GF-D8 (cell line): ENCODE measurements at regions not wholly inside any gene's neighbourhood (a gene's known extent, or its start where the extent isn't known, plus 50 kb on each side); places are given as distances from the start of the nearest gene placed in this dataset.

Experiments used
- DNase-seq: peaks from one replicate; lab custom pipeline; 2025; lab: John Stamatoyannopoulos, UW

DNA sequence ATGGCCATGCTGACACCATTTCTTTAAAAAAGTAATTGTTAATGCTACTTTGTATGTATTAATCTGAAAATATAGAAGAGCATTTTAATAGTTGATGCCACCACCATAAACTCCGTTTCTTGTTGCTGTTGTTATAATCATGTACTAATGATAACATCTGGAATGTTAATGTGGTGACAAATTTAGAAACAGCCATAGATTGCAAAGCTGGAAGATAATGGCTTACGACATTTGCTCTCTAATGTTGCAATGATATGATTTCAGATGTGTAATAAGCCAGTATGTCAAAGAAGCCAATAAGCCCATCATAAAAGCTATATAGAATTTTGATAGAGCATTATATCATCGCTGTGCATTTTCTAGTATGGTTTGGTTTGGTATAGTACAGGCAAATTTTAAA lies 579.4 kb upstream of the ZFP42 start:
- DNase-seq = no peak

DNA sequence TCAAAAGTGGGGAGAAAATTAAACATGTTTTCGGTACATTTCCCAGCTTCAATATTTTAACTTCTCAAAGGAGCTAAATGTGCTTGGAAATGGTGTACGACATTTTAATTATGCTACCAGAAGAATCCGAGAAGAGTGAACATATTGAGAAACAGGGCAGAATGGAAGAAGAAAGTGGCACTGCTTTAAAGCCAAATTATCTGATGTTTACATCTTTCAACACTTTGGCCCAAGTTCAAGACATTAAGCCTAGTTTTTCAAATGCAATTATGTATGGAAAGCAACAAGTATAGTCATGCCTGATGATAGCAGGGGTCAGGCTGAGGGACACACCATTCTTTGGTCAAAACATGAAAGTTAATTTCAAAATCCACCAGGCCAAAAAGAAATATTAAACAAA lies 577.9 kb upstream of the ZFP42 start:
- DNase-seq = no peak

DNA sequence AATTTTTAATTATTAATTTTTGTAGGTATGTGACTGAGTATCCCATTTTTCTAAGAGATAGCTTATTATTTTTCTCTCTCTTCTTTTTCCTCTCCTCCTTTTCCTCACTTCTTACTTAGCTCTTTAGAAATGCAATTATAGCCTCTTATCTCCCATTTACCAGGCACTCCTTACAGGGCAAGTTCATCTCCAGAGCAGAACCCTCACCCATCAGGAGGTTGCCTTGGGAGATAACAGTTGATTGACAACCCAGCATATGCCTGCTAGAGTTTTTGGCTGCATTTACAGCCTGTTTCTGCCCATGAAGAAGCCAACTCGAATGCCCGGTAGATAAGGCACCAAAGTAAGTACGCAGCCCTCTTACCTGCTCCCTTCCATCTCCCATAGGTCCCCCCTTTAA lies 572.9 kb upstream of the ZFP42 start:
- DNase-seq = no peak

DNA sequence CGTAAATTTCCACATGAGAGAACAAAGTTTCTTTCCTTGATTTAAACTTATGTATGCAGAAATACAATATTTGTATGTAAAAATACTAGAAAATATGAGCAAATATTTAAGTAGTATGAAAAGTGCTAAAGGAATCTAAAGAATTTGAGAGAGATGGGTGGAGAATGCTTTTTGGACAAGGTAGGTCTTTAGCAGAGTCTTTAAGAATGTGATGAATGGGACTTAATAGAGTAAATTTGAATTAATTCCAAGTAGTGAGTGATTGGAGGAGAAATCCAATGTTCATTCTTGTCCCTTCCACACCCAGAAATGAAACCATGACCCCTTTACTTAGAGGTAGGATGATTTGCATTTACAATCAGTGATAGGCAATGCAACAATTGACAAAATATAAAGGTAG lies 570.9 kb upstream of the ZFP42 start:
- no peak for DNase-seq

DNA sequence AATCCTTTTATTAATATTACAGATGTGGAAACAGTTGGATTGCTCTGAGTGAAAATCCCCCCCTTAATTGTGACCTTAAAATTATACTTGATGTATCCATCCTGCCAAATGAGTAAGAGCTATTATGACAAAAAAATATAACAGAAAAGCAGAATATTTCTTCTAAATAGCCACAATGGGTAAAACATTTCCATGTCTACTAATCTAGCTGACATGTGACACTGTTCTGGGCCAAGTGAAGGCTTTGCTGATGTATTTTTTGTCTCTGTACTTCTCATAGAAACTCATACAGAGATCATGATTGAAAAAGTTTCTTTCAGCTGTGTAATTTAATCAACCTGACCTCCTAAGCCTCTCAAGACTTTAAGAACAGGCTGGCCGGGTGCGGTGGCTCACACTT lies 569.1 kb upstream of the ZFP42 start:
- DNase-seq = no peak

DNA sequence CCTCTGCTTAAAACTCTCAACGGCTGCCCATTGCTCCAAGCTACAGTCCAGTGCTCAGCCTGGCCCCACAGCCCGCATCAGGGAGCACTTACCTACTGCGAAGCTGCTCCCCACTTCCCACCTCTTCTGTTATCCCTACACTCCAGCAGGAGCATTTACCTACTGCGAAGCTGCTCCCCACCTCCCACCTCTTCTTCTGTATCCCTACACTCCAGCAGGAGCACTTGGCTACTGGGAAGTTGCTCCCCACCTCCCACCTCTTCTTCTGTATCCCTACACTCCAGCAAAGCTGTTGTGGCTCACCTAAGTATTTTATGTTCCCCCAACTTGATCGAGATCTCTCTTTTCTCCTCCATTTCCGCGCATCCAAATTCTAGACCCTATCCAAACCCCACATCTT lies 563.3 kb upstream of the ZFP42 start:
- DNase-seq = no peak

DNA sequence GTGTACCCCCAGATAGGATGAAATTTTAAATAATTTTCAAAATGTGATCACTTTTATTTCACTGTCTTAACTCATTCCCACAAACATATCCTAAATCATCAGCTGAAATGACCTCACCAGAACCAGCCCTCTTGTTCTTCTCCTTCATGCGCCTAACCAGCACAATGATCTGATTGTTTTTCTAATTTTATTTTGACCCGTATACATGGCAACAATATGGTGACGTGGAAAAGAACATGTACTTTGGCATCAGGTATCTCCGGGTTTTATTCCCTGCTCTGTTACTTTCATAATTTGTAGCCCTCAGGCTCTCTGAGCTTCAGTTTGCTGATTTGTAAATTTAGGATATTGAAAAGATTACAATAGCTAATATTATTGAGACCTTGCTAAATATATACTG lies 562.4 kb upstream of the ZFP42 start:
- no peak for DNase-seq

DNA sequence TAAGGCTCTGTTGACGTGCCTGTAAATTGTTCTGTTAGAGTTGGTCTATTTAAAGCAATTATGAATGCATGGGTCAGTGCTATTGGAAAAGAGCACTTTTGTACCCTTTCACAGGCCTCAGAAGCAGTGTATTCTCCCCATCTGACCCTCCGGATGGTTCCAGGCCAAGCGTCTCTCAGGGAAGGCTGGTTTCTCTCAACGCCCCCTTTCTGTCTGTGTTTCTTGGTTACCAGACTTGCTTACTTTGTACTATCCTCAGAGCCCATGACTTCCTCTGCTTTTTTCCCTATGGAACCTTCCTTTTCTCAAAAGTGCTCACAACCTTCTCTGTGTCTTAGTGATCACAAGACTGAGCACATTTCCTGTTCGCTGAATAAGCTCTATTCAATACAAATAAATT lies 559.3 kb upstream of the ZFP42 start:
- DNase-seq = no peak

DNA sequence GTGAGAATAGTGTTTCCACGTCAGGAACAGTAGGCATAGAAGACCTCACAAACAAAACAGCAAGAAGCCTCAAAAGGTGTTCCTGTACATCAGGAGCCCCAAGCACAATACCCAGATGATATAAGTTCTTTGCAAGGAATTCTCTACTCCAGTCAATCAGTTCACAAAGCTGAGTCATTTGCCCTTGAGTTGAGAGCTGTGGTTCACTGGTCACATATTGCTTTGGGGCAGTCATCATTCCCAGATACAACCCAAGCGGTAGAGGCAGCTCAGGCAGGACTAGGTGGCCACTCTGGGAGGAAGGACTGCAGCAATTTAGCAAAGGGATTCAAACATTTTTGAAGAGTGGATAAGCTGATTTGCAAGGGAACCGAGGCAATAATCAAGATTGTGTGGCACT lies 551.5 kb upstream of the ZFP42 start:
- DNase-seq = no peak

DNA sequence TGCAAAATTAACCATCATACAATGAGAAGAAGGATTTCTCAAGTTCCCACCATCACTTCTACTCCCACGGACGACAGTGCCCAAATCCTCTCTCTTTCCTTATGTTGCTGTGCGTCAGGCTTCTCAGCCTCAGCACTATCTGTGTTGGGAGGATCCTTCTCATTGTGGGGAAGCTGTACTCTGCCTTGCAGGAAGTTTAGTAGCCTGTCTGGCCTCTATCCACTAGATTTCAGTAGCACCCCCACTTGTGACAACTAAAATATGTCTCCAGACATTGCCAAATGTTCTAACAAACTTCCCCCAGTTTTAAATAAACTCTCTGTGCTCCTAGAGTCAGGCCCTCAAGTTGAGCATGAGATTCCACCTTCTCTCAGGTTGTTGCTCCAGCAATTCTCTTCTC lies 545.9 kb upstream of the ZFP42 start:
- no peak for DNase-seq

DNA sequence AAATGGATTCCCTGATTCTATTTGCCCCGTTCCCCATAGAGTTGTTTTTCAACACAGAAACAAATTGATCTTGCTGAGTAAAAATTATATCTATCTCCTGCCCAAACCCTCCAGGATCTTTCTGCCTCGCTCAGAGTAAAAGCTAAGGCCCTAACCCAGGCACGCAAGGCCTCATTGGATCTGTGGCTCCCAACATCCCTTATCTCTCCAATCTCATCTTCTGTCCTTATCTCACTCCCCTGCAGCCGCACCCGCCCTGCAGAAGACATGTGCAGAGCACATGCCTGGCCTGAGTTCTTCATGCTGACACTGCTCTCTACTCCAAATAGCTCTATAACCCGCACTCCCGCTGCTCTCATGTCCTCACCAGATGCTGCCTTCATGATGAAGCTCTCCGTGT lies 543.8 kb upstream of the ZFP42 start:
- no peak for DNase-seq

DNA sequence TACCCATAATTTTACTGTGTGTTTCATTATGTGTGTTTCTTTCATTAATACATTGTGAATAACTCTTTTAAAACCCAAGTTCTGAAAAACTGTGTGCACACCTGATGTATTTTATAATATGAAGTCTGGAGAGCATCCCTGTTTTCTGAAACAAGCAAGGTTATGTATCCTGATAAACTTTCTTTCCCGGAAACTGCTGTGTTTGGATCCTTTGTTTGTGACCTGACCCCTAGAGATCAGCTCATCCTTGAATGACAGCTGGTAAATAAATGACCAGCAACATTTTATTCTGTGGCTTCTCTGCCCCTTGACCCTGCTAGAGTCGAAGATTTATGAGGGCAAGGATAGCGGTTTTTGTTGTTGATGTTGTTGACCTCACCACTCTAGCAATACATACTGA lies 535.6 kb upstream of the ZFP42 start:
- no peak for DNase-seq

DNA sequence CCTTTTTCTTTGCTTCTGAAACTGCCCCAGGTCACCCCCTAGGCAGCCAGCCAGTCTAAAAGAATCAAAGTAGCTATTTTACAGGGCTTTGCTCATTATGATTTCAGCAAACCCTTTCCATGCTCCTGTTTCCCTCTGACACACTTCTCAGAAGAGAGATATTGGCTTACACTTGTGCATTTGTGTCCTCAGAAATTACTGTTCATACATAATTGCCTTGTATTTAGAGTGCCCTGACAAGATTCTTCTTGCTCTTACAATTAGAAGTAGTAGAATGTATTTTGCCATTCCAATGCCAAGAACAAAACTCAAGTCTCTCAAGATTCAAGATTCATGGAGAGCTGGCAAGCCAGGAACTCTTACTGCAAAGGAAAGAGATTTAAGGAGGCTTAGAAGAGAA lies 531.0 kb upstream of the ZFP42 start:
- DNase-seq = no peak

DNA sequence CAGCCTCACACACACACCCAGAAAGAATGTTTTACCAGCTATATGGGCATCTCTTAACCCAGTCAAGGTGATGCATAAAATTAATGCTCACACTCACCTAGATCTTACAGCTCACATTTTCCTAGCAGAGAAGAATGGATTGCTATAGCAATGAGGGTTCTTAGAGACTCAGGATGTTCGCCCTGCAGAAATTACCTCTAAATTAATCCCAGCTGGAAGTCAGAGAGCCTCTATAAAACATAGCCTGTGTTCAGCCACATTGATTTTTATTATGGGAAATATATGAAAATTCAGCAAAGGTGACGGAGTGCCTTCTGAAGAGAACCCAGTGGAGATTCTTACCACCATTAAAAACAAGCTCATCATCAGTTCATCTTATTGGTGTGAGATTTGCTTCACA lies 528.3 kb upstream of the ZFP42 start:
- DNase-seq = no peak

DNA sequence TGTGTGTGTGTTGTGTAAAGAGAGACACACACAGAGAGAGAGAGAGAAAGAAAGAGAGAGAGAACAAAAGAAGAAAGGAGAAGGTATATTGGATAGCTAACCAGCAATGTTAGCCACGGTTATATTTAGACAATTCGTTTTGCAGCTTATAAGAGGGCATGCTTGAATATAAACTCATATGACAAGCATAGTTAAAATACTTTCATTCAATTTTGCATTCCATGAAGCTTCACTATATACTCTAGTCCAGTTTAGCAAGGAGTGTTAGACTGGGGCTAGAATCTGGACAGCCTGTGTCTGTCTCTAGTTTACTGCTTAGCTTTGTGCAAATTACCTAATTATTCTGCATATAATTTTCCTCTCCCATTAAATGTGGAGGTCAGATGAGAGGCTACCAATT lies 525.9 kb upstream of the ZFP42 start:
- no peak for DNase-seq

DNA sequence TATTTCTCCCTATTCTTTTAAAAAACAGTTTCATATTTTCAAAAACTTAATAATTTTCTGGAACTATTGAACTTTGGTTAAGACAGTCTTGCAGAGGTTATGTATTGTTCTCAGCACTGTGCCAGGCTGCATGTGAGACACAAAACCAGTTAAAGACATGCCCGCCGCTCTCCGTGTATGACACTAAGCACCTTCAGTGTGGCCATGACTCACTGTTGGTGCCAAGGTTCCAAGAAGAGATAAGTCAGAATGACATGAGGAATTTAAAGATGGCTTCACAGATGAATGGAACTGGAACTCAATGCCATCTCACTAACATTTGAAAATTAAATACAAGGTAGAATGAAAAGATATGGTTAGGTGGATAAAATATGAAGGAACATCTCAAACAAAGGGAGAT lies 525.5 kb upstream of the ZFP42 start:
- no peak for DNase-seq

DNA sequence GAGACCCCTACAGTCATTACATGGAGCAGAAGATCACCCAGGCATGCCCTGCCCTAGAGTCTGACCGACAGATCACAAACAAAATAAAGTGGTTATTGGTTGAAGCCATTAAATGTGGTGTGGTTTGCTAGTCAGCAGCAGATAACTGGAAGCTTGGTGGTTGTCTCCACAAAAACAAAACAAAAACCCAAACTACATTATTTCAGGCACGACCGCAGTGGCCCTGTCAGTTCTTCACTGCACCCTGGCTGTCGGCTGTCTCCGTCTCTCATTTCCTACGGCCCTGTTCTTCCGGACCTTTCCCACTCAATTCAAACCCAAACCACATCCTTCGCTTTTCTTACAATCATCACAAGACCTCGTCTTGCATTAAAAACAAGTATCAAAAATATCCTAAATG lies 521.3 kb upstream of the ZFP42 start:
- no peak for DNase-seq

DNA sequence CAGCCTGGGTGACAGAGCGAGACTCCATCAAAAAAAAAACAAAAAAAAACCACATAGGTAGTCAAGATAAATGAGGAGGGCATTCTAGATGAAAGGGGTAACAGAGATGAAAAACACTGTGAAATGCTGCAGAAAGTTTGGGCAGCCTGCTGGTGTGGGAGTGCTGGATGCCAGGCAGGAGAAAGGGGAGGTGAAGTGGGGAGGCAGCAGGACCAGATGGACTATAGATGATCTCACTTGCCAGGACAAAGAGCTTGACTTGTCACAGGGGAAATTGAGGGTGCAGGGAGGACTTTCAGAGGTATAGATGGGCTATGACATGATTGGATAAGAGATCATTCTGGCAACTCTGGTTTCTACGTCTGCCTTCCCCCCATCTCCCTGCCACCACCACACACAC lies 519.7 kb upstream of the ZFP42 start:
- DNase-seq = no peak

DNA sequence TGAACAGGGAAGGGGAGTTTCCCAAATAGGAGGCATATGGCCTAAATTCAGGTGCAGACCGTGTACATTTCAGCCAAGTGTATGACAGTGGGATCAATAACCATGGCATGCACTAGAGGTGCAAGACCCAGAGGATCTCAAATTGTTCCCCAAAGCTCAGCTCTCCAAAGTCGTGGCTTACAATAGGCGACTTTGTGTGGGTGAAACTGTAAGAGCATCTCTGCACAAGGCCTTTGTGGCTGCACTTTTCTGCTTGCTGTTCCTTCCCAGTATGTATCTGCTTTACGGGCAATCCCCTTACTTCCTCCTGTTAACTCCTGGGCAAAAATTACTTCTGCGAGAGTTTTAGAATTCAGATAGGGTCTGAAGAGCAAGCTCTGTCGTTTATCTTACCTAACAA lies 518.3 kb upstream of the ZFP42 start:
- no peak for DNase-seq

DNA sequence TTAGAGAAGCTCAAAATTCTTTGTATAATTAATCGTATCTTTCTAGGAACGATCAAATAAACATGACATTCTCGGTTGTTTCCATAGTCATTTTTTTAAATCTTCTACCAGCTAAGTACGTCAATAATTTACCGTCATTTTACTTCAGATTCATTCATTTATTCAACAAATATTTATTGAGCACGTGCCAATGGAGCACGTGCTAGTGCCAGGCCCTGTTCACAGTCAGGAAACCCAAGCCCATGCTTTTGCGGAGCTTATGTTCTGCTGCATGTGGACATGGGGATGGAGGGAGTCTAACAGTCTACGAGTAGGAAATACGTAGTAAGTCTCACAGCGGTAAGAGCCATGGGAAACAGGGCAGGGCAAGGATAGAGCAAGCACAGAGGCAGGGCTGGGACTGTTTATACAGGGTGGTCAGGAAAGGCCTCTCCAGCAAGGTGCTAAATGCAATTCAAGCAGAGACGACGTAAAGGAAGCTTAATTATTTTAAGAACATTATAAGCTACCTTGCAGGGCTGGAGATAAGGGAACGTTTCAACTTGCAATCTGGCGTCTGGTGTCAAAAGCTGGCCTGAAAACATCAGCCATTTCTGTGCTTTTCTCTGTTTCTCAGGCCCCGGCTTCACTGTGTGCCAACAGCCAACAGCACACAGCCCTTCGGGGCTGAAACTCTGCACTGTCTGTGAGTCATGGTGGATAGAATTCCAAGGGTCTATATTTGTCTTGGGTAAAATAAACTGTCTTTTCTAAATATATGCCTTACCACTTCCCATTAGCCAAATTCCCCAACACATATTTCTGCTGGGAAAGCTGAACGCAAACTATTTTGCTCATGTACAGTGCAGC lies 517.1 kb upstream of the ZFP42 start:
- no peak for DNase-seq

DNA sequence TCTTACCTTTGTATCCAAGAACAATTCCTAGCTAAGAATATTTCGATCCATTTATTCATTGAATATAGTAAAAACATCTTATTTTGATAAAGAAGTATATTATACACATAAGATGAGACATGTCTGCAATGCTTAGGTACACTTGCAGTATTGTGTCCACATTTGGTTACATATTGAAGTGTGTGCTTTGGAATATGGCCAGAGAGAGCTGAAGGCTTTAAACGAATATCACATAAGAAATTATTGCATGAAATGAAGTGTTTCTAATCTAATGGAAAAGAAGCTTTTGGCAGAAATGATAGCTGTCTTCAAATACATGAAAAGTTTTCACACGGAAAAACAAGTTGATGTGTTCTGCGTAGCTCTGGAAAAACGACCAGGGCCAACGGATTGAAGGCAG lies 516.1 kb upstream of the ZFP42 start:
- no peak for DNase-seq

DNA sequence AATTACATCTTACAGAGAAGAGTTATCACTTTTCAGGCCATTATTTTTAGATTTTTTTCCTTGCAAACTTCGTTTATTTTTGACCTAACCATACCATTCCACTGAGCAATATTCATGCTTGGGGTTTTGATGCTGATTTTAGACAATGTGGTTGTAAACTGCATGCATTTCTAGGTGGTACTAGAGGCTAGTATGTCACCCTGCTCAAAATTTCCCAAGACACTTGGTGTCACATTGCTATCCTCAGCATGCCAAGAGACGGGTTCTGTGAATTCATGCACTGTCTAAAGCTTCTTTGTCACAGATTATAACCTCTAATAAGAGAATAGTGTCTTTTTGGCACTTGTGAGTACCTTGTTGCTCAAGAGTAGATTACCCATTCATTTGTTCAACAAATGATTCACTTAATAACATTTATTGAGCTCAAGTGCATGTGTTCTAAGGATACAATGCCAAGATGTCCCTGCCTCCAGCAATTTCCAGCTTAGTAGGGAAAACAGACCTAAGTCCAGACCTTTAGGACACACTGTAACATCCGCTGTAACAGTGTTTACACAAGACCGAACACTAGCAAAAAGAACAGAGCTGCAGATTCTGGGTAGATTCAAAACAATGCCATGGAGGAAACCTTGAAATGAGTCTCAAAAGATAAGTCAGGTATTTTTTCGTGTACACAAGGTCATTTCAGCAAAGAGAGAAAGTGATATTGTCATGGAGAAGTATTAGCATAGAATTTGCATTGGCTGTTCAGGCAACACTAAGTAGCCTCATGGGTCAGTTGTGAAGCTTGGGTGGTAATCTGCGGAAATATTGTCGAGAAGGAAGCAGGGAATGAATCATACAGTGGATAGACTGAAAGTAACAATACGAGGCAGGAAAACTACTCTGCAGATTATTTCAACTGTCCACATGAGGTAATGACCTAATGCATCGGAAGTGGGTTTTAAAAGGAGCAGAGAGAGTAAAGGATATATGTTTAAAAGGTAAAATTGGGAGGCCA lies 515.1 kb upstream of the ZFP42 start:
- no peak for DNase-seq

DNA sequence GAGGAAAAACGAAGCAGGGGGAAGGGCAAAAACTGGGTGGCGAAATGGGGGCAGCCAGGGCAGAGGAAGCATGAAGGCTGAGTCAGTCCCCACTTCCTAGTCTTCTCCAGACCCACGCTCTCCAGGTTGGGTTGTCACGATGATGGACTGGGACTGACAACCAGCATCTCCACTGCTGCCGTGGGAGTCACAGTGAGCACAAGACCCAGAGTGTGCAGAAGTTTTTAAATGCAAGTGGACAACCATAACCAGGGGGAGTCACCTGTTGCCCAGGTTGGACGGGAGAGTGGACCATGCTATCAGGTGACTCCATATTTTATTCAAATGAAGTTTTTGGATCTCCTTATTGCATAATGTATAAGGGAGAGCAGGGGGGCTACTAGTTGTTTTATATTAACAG lies 511.4 kb upstream of the ZFP42 start:
- DNase-seq = no peak
